ENCODE measurements at regions not wholly inside any gene's neighbourhood (a gene's known extent, or its start where the extent isn't known, plus 50 kb on each side); places are given as distances from the start of the nearest gene placed in this dataset.

DNA sequence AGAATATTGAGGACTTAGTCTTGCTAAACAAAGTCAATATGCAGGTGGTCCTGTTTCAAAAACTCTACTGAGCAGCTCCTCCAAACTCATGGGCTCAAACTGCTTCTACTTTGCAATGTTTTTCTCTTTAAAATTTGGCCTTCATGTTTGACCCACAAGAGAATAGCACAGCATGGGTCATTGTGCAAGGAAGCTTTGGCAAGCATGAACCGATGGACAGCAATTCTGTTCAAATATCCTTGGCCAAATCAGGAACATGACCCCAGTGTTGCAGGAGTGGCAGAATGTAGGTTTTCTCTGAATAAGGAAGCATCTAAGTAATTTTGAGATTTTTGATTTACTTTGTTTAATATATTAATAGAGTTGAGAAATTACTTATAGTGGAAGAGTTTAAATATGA lies 477.9 kb downstream of the KCNJ3 start:
- TF ChIP-seq, protein P1, sequence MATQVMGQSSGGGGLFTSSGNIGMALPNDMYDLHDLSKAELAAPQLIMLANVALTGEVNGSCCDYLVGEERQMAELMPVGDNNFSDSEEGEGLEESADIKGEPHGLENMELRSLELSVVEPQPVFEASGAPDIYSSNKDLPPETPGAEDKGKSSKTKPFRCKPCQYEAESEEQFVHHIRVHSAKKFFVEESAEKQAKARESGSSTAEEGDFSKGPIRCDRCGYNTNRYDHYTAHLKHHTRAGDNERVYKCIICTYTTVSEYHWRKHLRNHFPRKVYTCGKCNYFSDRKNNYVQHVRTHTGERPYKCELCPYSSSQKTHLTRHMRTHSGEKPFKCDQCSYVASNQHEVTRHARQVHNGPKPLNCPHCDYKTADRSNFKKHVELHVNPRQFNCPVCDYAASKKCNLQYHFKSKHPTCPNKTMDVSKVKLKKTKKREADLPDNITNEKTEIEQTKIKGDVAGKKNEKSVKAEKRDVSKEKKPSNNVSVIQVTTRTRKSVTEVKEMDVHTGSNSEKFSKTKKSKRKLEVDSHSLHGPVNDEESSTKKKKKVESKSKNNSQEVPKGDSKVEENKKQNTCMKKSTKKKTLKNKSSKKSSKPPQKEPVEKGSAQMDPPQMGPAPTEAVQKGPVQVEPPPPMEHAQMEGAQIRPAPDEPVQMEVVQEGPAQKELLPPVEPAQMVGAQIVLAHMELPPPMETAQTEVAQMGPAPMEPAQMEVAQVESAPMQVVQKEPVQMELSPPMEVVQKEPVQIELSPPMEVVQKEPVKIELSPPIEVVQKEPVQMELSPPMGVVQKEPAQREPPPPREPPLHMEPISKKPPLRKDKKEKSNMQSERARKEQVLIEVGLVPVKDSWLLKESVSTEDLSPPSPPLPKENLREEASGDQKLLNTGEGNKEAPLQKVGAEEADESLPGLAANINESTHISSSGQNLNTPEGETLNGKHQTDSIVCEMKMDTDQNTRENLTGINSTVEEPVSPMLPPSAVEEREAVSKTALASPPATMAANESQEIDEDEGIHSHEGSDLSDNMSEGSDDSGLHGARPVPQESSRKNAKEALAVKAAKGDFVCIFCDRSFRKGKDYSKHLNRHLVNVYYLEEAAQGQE (IDR thresholded peaks at IDR 0.05; ENCODE audit: unreplicated experiment): no peak
- no peak for TF ChIP-seq POLR2AphosphoS5 (IDR thresholded peaks at IDR 0.05; ENCODE audit: low read depth)
- TF ChIP-seq EZH2 (IDR thresholded peaks at IDR 0.05; ENCODE audit: low read depth, unreplicated experiment): no peak
- TF ChIP-seq, protein P2, sequence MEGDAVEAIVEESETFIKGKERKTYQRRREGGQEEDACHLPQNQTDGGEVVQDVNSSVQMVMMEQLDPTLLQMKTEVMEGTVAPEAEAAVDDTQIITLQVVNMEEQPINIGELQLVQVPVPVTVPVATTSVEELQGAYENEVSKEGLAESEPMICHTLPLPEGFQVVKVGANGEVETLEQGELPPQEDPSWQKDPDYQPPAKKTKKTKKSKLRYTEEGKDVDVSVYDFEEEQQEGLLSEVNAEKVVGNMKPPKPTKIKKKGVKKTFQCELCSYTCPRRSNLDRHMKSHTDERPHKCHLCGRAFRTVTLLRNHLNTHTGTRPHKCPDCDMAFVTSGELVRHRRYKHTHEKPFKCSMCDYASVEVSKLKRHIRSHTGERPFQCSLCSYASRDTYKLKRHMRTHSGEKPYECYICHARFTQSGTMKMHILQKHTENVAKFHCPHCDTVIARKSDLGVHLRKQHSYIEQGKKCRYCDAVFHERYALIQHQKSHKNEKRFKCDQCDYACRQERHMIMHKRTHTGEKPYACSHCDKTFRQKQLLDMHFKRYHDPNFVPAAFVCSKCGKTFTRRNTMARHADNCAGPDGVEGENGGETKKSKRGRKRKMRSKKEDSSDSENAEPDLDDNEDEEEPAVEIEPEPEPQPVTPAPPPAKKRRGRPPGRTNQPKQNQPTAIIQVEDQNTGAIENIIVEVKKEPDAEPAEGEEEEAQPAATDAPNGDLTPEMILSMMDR (conservative IDR thresholded peaks at IDR 0.05; ENCODE audit: low read depth in 2 of 2): no peak
- TF ChIP-seq, protein P3, sequence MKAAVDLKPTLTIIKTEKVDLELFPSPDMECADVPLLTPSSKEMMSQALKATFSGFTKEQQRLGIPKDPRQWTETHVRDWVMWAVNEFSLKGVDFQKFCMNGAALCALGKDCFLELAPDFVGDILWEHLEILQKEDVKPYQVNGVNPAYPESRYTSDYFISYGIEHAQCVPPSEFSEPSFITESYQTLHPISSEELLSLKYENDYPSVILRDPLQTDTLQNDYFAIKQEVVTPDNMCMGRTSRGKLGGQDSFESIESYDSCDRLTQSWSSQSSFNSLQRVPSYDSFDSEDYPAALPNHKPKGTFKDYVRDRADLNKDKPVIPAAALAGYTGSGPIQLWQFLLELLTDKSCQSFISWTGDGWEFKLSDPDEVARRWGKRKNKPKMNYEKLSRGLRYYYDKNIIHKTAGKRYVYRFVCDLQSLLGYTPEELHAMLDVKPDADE (IDR thresholded peaks at IDR 0.05): no peak
- TF ChIP-seq CREB1 (CRISPR knock-in tag; IDR thresholded peaks at IDR 0.05; ENCODE audit: low read depth): no peak

Data from GM23338 (cell line).